ENCODE measurements at regions not wholly inside any gene's neighbourhood (a gene's known extent, or its start where the extent isn't known, plus 50 kb on each side); places are given as distances from the start of the nearest gene placed in this dataset.

- DNase-seq (ENCODE audit: insufficient read length, low spot score) (no peak), FAIRE-seq (no peak)
Observed at GRCh38 chr6:6775074-6775473, 186.6 kb downstream of the LY86 start.

DNA sequence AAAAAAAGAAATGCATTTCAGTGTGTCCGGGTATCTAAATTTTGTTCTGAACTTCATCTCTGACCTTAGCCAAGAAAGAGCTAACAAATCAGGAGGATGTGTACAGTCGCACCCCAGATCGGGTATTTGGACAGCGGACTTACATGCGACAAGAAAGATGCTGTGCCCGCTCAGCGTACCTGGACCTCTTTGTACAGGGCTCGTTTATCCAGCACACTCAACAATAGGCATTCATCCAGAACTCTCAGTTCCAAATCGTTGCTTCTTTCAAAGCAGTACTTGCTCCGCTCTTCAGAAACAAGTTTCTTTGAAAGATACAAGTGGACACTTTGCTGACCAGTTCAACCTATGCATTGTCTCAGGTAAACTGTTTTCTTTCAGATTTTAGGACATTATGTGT, 191.7 kb downstream of the LY86 start:
- DNase-seq (ENCODE audit: insufficient read length, low spot score), result no peak
- no peak for FAIRE-seq

GRCh38 chr6:6781172-6781872, 192.8 kb downstream of the LY86 start:
- no peak for FAIRE-seq
- no peak for DNase-seq (ENCODE audit: insufficient read length, low spot score)

DNA sequence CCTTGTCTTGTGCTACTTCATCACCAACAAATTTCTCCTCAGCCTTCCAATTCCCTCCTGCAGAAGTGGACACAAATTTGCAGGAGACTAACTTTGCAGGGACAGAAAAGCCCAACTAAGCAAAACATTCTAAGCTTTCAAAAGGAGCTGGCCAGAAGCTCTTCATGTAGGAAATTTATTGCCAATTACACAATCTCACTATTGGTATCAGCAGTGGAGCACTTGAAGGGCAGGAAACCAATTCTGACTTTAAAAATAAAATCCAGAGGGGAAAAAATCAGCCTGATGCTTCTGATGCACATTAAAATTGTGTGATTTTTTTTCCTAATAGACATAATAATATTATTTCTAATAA, 193.3 kb downstream of the LY86 start:
- no peak for FAIRE-seq
- DNase-seq (ENCODE audit: insufficient read length, low spot score), result no peak

DNA sequence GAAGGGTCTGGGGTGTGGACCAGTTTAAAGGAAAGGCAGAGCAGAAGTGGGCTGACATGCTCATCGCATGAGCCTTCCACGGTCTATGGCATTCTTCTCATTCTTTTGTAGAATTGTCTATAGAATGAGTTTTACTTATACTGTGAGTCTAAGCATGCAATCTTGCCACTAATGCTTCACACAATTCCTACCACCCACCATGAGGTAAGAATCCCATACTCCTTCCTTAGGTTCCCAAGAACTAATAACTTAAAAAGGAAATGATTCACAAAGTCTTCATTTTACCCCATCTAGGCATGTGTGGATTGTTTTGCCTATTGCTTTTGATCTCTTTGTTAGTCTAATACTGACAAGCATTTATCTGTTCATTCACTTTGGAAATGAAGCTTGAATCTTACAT, 195.2 kb downstream of the LY86 start:
- no peak for DNase-seq (ENCODE audit: insufficient read length, low spot score)
- no peak for FAIRE-seq

DNA sequence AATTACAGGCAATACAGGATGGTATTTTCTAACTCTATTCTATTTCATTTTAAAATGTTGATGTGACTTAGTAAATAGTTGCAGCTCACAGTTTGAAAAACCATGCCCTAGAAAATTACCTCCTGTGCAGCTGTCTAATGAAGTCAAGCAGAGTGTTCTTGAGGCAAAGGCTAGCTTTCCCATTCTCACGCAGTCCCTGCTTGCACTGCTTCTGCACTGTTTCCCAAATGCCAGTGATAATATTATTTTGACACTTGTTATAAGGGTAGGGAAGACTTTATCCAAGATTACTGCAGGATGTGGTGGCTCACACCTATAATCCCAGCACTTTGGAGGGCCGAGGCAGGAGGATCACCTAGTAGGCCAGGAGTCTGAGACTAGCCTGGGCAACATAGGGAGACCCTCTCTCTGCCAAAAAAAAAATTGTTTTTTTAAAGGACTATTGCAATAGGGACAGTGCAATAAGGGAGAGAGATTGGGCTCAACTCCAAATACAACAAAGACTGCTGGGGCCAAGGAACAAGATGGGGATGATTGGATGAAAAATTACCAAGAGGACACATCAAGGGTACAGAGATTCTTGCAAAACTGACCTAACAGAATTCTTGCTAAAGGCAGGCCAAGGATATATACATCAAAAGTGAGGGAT, 196.1 kb downstream of the LY86 start:
- FAIRE-seq, result no peak
- no peak for DNase-seq (ENCODE audit: insufficient read length, low spot score)

DNA sequence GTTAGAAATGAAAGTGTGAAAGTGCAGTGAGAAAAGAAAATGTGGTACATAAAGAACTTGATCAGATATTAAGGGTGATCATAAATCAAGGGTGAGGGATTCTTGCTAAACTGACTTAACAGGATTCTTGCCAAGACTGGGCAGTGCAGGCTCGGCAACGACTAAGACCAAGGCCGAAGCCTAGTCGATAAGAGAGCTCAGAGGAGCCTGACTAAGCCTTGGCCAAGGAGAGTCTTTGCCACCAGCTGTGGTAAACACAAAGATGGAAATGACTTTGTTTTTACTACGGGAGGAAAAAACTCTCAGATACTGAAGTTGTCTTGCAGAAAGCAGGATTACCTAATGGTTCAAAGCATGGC, 196.6 kb downstream of the LY86 start:
- DNase-seq (ENCODE audit: insufficient read length, low spot score), result no peak
- no peak for FAIRE-seq

DNA sequence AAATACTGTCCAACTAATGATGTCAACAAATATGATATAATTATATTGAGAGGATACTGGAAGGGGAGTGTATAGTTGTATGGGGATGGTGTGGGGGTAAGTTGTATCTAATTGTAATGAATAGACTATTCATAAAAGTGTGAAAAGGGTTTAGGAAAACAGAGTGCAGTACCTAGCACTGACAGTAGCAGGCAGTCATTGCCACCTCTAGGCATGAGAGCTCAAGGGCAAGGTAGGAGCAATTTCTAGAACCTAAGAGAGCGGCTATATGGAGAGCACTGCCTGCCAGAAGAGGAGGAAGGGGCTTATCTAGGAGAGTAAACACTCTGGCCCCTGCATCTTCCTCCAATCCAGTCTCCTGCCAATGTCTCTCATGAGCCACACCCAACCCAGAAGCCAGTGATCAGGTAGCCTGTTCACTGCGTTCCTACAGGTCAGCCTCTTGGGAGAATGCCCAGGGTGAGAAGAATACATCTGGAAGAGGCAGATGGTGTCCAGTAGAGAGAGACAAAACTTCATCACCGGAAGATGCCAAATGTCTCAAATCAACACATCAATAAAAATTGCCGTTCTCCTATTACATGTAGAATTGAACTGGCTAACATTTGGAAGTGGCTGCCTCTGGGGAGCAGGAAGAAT, 200.0 kb downstream of the LY86 start:
- DNase-seq (ENCODE audit: insufficient read length, low spot score), result no peak
- FAIRE-seq, result peak; percentile 11

- FAIRE-seq (no peak), DNase-seq (ENCODE audit: insufficient read length, low spot score) (no peak)
Observed at GRCh38 chr6:6790393-6790792, 201.9 kb downstream of the LY86 start.

GRCh38 chr6:6790891-6791290, 202.4 kb downstream of the LY86 start:
- FAIRE-seq (no peak), DNase-seq (ENCODE audit: insufficient read length, low spot score) (no peak)

DNA sequence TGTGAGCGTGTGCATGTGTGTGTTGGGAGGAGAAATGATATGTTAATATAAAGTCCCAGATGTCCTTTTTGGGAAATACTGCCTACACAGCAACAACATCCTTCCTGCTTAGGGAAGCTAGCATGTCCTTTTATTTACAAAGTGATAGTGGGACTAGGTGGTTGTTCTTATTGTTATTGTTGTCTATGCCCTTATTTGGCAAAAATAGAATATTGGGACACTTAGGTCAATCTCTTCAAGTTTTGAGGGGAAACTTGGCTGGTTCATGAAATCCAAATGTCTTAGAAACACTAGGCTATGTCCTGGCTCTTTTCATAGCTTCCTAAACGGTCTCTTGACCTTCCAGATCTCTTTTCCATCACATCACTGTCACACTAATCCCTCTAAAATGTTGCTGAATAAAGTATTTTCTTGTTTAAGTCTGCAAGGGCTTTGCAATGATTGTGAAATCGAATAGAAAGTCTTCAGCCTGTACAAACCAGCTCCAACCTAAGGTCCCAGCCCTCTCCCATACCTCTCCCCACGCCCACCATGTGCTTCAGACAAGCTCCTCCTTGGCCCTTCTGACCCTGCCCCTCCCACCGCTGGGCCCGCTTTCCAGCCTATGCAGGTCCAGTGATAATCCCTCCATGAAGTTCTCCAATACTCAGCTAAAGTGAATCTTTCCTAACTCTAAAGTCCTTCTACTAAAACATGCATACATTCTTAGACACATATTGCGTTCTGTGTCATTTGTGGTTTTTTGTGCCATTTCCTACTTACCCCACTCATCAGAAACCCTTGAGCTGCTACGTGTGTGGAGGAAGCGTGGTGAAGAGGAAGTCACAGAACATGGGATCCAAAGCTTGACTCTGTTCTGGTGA, 205.1 kb downstream of the LY86 start:
- DNase-seq (ENCODE audit: insufficient read length, low spot score) (no peak), FAIRE-seq (no peak)

- no peak for FAIRE-seq
Observed at GRCh38 chr6:6795393-6795792, 206.9 kb downstream of the LY86 start.

DNA sequence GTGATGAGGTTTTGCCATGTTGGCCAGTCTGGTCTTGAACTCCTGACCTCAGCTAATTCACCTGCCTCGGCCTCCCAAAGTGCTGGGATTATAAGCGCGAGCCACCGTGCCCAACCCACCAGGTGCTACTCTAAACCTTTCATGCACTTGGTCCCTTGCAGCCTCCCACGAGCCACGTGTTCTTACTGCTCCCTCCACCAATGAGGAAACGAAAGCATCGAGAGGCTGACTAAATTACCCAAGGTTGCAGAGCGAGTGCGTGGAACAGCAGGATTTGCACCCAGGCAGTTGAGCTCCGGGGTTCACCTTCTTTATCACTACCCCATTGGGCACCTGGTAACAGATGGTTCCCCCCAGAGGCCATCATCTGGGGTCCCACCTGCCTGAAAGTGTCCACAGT, 208.3 kb downstream of the LY86 start:
- DNase-seq (ENCODE audit: insufficient read length, low spot score) (no peak), FAIRE-seq (peak; percentile 53)

More at GRCh38 chr6:6795393-6795792, 206.9 kb downstream of the LY86 start:
- no peak for DNase-seq (ENCODE audit: insufficient read length, low spot score)

DNA sequence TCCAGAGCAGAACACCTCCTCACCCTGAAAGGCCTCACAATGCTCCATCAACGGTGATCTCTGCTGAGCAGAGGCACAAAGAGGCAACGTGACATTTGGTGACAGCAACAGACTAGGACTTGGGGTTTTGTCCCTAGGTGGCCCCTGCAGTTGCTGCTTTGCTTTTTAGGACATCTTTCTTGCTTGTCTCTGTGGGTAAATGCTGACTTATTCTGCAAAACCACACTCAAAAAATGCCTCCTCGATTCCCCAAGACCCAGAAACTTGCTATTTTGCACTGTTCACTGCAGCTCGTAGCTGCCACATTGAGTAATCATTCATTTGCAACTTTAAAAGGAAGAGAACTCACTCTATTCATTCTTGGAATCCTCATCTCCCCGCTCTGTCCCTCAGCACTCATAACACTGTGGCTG, 209.9 kb downstream of the LY86 start:
- FAIRE-seq (peak; percentile 92), DNase-seq (ENCODE audit: insufficient read length, low spot score) (no peak)

- FAIRE-seq (no peak), DNase-seq (ENCODE audit: insufficient read length, low spot score) (no peak)
Observed at GRCh38 chr6:6801005-6801335, 212.4 kb downstream of the LY86 start.

GRCh38 chr6:6801635-6802218, 213.2 kb downstream of the LY86 start:
- DNase-seq (ENCODE audit: insufficient read length, low spot score), result no peak
- FAIRE-seq, result no peak

DNA sequence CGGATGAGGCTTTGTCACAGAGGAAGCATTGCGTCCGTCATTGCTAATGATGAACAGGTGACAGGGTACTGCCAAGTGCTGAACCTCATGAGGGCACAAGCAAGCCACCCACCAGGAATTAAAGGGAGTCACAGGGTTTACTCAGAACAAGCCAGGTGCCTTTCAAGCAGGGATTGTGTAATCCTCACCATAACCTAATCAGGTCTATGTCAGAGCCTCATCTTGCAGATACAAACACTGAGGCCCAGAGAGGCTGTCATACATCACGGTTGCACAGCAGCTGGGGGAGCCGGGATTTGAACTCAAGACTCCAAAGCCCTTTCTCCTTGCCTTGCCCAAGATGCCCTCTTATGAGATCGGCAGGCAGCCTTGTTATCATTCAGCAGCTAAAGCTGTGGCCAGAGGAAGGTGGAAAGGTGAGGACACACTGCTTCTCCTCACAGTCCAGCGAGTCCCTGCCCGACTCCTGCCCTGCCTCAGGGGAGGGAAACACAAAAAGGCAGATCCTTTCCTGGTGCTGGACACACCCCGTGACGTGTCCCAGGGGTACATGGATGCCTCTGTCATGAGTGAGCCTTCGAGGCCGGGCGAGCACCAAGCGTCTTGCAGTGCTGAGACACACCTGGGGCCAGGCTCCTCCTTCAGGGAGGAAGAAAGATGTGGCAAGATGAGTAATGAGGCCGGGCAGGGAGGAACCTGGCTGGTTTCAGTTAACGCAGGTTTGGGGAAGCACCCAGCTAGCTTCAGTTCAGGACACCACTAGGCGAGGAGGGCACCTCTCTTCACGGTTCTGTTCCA, 214.9 kb downstream of the LY86 start:
- no peak for DNase-seq (ENCODE audit: insufficient read length, low spot score)
- no peak for FAIRE-seq

- no peak for FAIRE-seq
- no peak for DNase-seq (ENCODE audit: insufficient read length, low spot score)
Observed at GRCh38 chr6:6804843-6805615, 216.5 kb downstream of the LY86 start.

DNA sequence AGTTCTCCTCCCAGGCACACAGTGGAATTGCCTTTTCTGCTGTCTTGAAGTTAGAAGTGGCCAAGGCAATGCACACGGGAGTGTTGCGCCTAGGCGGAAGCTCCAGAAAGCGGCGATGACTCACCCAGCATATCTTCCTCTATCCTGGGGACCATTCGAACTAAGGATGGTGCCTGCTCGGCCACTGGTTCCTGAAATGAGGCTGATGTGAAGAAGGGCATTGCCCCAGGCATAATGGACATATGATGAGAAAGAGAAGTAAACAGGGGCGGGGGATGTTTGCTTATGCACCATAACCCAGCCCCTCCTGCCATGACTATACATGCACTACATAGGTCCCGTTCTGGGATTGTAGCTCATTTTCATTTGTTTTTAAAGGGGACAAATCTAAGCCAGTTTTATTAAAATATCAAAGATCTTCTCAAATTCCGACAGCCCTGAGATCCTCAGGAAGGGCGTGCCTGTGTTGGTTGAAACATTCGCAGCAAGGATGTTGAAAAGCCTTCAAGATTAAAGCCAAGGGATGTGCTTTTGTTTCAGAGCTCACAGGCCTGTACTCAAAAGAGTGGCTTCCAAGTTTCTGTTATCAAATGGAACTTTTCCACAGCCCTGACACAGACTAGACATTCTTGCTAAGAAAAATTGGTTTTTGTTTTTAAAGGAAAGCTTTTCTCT, 218.5 kb downstream of the LY86 start:
- FAIRE-seq, result no peak

More for the DNA sequence above, 218.5 kb downstream of the LY86 start:
- no peak for DNase-seq (ENCODE audit: insufficient read length, low spot score)

All from GM19239 (cell line).